ENCODE measurements at regions not wholly inside any gene's neighbourhood (a gene's known extent, or its start where the extent isn't known, plus 50 kb on each side); places are given as distances from the start of the nearest gene placed in this dataset.

DNA sequence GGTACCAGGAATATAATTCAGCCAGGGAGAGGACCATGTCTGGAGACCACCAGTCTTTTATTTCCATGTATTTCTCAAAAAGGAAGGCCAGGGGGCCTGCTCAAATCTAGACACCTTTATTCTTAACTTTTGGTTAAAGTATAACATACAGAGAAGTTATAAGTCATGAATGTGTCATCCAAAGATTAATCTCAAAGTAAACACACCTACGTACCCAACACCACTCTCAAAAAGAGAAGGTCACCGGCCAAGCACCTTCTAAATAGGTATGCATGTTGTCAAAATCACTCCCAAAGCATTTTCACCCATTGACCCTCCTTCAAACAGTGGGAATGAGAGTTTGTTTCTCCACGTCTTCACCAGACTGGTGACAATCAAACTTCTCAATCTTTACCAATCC, 60.0 kb upstream of the FZD10 start:
- no peak for DNase-seq (ENCODE audit: low spot score)

- no peak for DNase-seq (ENCODE audit: low spot score)
These were observed 57.6 kb upstream of the FZD10 start for GRCh38 chr12:130104571-130105106.

GRCh38 chr12:130109062-130109945, 53.0 kb upstream of the FZD10 start:
- DNase-seq (ENCODE audit: low spot score) = no peak

GRCh38 chr12:130110914-130111313, 51.4 kb upstream of the FZD10 start:
- no peak for DNase-seq (ENCODE audit: low spot score)

DNA sequence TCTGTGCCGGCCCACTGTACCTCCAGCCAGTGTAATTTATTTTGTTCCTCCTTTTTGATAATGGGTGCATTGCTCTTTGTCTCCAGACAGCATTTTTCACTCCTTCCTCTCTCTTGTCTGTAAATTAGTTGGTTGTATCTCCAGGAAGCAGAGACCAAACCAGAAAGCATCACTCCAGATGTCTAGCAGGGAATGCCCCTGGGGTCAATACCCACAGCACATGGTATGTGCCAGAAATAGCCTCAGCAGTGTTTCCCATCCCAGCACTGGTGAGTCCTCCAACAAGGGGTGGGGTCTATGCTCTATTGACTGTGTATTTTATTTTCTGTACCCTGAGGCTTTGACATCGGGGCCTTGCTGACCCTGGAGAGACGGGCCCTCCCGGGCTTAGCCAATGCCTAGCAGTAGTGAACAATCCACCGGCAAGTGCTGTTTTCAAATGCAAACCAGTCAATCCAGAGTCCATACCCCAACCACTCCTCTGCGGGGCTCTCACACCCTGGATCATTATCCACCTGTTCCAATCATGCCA, 50.2 kb upstream of the FZD10 start:
- no peak for DNase-seq (ENCODE audit: low spot score)

All from AG08396 (cell line).